Neutrophil (primary cell): ENCODE measurements at regions not wholly inside any gene's neighbourhood (a gene's known extent, or its start where the extent isn't known, plus 50 kb on each side); places are given as distances from the start of the nearest gene placed in this dataset.
"Not testable (repeated sequence)": the region's sequence is repeated elsewhere in the genome, so short reads cannot be mapped to it uniquely, and the experiment has no call there.

Experiments
- H3K27ac ChIP-seq: fragments of 200-600 bp; sonication (generic); 2 replicates; pipeline ENCODE4 v1.5.1; 2016; ENCODE audit warnings: mild to moderate bottlenecking, moderate library complexity
- H3K27me3 ChIP-seq: fragments of 200-600 bp; sonication (generic); 2 replicates; pipeline ENCODE4 v1.6.0; 2016; ENCODE audit warnings: mild to moderate bottlenecking
- H3K36me3 ChIP-seq: fragments of 200-600 bp; sonication (generic); 2 replicates; pipeline ENCODE4 v1.5.1; 2017
- H3K4me1 ChIP-seq, 2 experiments: fragments of 200-600 bp in 1 of 2; sonication (generic) in 1 of 2; 1 replicate in 1 of 2; 2 replicates in 1 of 2; pipeline versions ENCODE4 v1.5.1 to v1.6.1; 2013 to 2016; ENCODE audit warnings: low read depth in 1 of 2, low read length in 1 of 2, mild to moderate bottlenecking in 1 of 2, moderate library complexity in 1 of 2; ENCODE audit not compliant: control insufficient read depth in 1 of 2, insufficient read depth in 1 of 2
- H3K4me3 ChIP-seq, 2 experiments: fragments of 200-600 bp in 1 of 2; sonication (generic) in 1 of 2; 1 replicate in 1 of 2; 2 replicates in 1 of 2; pipeline ENCODE4 v1.5.1; 2013 to 2016; ENCODE audit warnings: low read depth in 1 of 2, low read length in 1 of 2, mild to moderate bottlenecking in 1 of 2, moderate library complexity in 1 of 2
- H3K9me3 ChIP-seq: fragments of 200-600 bp; sonication (generic); 2 replicates; pipeline ENCODE4 v1.5.1; 2016
- TF ChIP-seq, protein P1 (sequence below): fragments of 200-600 bp; sonication (generic); IDR thresholded peaks from 2 replicates; pipeline ENCODE4 v1.5.1; 2016; ENCODE audit warnings: antibody characterized with exemption

DNA sequence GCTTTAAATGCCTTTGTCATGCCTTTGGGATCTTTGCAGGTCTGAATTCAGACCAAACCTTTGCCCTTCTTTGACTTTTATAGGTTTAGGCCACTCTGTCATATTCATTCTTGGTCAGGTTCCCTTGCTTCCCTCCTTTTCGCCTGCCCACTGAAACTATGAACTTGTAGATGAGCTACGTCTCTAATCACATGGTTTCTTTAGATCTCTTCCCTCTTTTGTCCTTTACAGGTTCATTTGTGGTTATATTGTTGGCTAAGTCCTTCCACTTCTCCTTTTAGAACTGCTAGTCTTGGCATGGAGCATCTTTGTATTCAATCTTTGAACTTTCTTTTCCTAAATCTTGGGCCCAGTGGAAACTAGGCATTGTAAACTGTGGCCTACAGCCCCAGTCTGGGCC is 104.0 kb upstream of the ZEB1 start:
- TF ChIP-seq, protein P1, sequence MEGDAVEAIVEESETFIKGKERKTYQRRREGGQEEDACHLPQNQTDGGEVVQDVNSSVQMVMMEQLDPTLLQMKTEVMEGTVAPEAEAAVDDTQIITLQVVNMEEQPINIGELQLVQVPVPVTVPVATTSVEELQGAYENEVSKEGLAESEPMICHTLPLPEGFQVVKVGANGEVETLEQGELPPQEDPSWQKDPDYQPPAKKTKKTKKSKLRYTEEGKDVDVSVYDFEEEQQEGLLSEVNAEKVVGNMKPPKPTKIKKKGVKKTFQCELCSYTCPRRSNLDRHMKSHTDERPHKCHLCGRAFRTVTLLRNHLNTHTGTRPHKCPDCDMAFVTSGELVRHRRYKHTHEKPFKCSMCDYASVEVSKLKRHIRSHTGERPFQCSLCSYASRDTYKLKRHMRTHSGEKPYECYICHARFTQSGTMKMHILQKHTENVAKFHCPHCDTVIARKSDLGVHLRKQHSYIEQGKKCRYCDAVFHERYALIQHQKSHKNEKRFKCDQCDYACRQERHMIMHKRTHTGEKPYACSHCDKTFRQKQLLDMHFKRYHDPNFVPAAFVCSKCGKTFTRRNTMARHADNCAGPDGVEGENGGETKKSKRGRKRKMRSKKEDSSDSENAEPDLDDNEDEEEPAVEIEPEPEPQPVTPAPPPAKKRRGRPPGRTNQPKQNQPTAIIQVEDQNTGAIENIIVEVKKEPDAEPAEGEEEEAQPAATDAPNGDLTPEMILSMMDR, result no peak

GRCh38 chr10:31219306-31219705 is 99.7 kb upstream of the ZEB1 start:
- Histone ChIP-seq H3K27ac (no peak overlapping the region), H3K4me1 (no peaks in the 10 kb centered on the region), H3K36me3 (no peaks in the 10 kb centered on the region), H3K27me3 (no peaks in the 10 kb centered on the region), H3K4me3 (no peak overlapping the region), H3K9me3 (no peaks in the 10 kb centered on the region)
- TF ChIP-seq, protein P1, result no peak

More for the DNA sequence above, 104.0 kb upstream of the ZEB1 start:
- Histone ChIP-seq H3K9me3 (no peaks in the 10 kb centered on the region), H3K27ac (peak overlapping the region; percentile 17), H3K27me3 (no peaks in the 10 kb centered on the region), H3K4me3 (no peak overlapping the region), H3K36me3 (no peaks in the 10 kb centered on the region), H3K4me1 (no peaks in the 10 kb centered on the region)

GRCh38 chr10:31228780-31229179 is 90.2 kb upstream of the ZEB1 start:
- not testable (repeated sequence) for H3K27me3 ChIP-seq, H3K36me3 ChIP-seq, H3K9me3 ChIP-seq, H3K4me1 ChIP-seq, H3K27ac ChIP-seq, H3K4me3 ChIP-seq

GRCh38 chr10:31239961-31240360 is 79.1 kb upstream of the ZEB1 start:
- no peak overlapping the region for H3K4me3 ChIP-seq
- TF ChIP-seq, protein P1, result no peak
- no peaks in the 10 kb centered on the region for H3K9me3 ChIP-seq
- no peaks in the 10 kb centered on the region for H3K36me3 ChIP-seq
- H3K4me1 ChIP-seq, result no peaks in the 10 kb centered on the region
- H3K27me3 ChIP-seq, result no peaks in the 10 kb centered on the region
- H3K27ac ChIP-seq, result no peak overlapping the region

GRCh38 chr10:31242902-31243301 is 76.1 kb upstream of the ZEB1 start:
- TF ChIP-seq, protein P1, result no peak

DNA sequence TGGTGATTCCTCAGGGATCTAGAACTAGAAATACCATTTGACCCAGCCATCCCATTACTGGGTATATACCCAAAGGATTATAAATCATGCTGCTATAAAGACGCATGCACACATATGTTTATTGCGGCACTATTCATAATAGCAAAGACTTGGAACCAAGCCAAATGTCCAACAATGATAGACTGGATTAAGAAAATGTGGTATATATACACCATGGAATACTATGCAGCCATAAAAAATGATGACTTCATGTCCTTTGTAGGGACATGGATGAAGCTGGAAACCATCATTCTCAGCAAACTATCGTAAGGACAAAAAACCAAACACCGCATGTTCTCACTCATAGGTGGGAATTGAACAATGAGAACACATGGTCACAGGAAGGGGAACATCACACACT is 67.9 kb upstream of the ZEB1 start:
- H3K9me3 ChIP-seq, H3K27ac ChIP-seq, H3K4me3 ChIP-seq, H3K36me3 ChIP-seq, H3K4me1 ChIP-seq, H3K27me3 ChIP-seq: not testable (repeated sequence)

More at GRCh38 chr10:31242902-31243301, 76.1 kb upstream of the ZEB1 start:
- Histone ChIP-seq H3K4me3 (no peak overlapping the region), H3K27ac (no peak overlapping the region), H3K27me3 (no peaks in the 10 kb centered on the region), H3K9me3 (no peaks in the 10 kb centered on the region), H3K4me1 (no peaks in the 10 kb centered on the region), H3K36me3 (no peaks in the 10 kb centered on the region)

- TF ChIP-seq, protein P1, result no peak
- no peak overlapping the region for H3K27ac ChIP-seq
These were observed 65.8 kb upstream of the ZEB1 start for GRCh38 chr10:31253237-31253636.

More at GRCh38 chr10:31253237-31253636, 65.8 kb upstream of the ZEB1 start:
- no peaks in the 10 kb centered on the region for H3K9me3 ChIP-seq
- H3K36me3 ChIP-seq, result no peaks in the 10 kb centered on the region
- H3K4me1 ChIP-seq, result no peaks in the 10 kb centered on the region
- H3K4me3 ChIP-seq, result no peak overlapping the region
- no peaks in the 10 kb centered on the region for H3K27me3 ChIP-seq
